Stimulated activated CD8-positive, alpha-beta memory T cell treated with anti-CD3 and anti-CD28 coated beads, Interleukin-2, amount 100 ng/mL, for 48 hours (primary cell): ENCODE measurements at regions not wholly inside any gene's neighbourhood (a gene's known extent, or its start where the extent isn't known, plus 50 kb on each side); places are given as distances from the start of the nearest gene placed in this dataset.
"Not testable (repeated sequence)": the region's sequence is repeated elsewhere in the genome, so short reads cannot be mapped to it uniquely, and the experiment has no call there.

Source experiments
- DNase-seq, 2 donors: peaks; one replicate each; pipeline ENCODE4 v3.0.0-alpha.2; 2020; ENCODE audit warnings: low read depth in 2 of 2

DNA sequence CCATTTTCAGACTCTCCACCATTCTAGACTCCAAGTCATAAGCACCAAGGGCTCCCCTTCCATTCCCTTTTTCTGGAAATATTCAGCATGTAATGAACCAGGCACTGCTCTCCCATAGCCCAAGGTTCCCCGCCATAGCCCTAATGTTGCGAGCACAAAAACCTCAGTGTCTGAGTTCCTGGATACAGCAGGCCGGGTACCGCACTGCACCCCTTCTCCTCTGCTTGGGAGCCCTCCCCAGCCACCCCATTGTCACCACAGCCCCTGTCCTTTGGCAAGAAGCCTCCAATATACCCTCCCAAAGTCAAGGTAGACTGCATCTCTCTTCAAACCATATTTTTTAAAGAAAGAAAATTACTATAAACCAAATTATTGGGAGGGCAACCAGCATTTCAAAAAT lies 1341.1 kb downstream of the BRD1 start:
- no peak for DNase-seq

DNA sequence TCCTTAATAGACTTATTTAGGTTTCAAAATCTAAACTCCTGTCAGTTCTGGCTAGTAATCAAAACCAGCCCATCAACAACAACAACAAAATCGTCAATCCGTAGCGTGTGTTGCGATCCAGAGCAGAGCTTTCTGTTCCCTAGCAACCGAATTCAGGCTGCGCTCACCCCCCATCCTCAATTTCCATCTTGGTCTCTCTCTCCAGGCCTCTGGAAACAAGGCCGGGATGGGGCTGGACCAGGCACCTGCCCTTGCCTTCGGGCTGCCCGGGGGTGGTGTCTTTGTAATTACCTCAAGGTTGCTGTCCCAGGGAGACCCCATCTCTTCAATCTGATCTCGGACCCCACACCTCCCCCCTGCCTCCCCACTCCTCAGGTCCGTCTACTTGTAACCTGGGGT lies 1341.5 kb downstream of the BRD1 start:
- DNase-seq: no peak

DNA sequence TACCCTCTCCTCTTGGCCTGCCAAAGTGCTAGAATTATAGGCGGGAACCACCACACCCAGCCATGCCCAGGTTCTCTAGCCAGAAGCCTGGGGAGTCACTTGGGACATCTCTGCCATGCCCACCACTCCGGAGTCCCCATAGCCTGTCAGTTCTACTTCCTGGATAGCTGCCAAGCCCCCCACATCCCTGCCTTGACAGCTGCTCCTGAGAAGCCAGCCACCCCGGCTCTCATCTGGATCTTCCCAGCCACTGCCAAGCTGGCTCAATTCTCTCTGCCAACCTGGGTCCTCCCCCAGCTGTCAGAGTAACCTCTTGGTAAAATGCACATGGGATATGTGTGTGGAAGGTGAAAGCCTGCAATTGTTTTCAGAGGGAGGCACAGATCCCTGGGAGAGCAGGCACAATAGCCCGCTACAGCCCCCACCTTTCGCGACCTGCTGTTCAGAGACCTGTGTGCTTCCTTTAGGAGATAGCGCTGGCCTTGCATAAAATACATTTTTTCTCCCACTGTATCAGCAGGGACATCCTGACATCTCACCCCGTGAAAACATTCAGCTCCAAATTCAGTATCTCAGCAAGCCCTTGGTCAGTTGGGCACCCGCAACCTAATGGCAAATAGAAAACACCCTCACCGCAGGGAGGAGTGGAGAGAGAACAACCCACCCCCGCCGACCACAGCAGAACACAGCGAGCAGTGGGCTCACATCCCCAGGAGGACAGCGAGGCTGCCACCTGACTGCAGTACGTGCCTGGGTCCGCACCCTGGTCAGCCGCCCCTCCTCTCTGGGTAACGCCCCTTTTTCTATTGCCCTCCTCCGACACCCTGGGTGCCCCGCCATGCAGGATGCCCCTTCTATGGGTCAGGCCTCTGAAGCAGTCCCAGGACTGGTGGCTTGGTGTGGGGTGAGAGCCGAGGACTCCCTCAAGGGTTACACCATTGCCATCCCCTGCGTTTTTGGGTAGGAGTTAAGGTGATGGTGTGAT lies 1342.2 kb downstream of the BRD1 start:
- DNase-seq: no peak

DNA sequence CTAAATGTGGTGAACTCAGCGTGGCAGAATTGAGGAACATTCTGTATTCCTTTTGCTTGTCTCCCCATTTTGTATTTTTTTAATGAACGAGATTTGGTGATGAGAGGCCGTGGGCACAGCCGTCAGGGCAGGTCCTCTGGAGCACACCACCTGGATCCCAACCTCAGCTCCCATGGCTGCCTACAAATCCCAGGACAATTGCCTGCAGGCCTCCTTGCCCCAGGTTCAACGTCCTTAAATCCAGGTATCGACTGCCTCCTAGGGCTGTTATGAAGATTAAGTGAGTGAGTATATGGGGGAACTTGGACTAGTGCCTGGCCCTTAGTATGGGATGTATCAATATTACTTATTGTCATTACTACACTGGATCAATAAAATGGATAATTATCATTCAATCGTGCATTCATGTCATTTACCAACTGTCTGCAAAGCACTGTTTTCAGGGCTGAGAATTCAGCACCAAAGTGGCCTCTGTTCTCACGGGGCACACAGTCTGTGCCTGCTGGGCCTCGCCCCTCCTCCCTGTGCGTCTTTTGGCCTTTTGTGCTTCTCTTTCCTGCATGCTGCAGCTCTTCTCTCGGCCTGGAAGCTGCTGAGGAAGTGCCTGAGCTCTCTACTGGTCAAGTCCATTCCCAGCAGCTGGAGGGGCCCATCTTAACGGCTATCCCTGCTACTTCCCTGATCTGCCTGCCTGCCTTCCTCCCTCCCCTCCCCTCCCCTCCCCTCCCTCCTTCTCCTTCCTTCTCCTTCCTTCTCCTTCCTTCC lies 1343.7 kb downstream of the BRD1 start:
- DNase-seq: no peak

DNA sequence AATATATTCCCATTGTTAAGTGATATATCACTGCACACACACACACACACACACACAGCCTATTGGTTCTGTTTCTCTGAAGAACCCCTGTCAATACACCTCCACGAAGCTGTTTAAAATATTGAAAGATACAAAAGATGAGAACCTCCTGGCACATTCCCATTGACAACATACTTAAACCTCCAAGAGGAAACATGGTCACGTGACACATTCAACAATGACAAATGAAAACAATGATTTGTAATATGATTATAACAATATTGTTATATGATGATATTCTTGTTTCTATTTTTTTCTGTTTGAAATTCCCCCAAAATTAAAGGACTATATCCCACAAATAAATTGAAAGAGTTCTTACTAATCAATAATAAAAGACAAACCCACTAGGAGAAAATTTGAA lies 1344.9 kb downstream of the BRD1 start:
- no peak for DNase-seq

DNA sequence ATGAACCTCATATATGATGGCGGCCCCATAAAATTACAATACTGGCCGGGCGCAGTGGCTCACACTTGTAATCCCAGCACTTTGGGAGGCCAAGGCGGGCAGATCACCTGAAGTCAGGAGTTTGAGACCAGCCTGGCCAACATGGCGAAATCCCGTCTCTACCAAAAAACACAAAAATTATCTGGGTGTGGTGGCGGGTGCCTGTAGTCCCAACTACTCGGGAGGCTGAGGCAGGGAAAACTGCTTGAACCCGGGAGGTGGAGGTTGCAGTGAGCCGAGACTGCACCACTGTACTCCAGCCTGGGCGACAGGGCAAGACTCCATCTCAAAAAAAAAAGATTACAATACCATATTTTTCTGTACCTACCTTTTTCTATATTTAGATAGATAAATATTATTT lies 1345.5 kb downstream of the BRD1 start:
- DNase-seq: not testable (repeated sequence)

DNA sequence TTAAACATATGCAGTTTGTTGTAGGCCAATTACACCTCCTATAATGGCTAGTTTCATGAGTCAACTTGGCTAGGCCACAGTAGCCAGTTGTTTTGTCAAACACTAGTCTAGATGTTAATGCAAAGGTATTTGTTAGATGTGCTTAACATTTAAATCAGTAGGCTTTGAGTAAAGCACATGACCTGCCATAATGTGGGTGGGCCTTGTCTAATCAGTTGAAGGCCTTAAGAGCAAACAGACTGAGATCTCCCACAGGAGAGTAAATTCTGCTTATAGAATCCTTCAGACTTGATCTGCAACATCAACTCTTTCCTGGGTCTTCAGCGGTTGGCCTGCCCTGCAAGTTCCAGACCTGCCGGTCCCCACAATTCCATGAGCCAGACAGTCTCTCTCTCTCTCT lies 1345.9 kb downstream of the BRD1 start:
- no peak for DNase-seq

DNA sequence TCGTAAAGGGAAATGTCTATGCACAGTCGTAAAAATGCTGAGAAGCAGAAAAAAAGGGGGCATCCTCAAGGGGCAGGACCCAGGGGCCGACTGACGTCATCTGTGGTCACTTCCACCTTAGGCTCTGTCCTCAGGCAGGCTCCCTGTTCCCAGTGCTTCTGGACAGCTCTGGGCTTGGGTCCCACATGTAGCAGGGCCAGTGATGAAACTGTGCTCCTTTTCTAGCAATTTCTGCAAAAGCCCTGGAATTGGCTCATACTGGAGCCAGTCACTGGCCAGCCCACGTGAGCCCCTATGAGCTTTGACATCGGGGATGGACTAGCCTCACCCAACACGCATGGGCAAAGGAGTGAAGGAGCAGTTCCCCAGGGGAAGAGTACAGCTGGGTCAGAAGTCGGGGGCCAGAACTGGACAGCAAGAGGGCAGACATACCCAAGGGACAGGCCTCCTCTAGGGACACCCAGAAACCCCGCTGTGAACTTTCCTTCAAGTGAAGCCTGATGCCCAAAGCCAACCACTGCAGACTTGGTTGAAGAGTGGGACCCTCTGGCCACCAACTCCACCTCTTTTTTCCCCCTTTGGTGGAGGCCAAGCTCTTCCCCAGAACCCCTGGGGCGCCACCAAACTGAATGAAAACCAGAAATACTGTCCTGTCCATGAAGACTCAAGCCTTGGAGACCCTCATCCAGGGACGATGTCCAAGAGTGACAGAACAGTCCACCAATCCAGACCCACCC lies 1349.0 kb downstream of the BRD1 start:
- DNase-seq: no peak

DNA sequence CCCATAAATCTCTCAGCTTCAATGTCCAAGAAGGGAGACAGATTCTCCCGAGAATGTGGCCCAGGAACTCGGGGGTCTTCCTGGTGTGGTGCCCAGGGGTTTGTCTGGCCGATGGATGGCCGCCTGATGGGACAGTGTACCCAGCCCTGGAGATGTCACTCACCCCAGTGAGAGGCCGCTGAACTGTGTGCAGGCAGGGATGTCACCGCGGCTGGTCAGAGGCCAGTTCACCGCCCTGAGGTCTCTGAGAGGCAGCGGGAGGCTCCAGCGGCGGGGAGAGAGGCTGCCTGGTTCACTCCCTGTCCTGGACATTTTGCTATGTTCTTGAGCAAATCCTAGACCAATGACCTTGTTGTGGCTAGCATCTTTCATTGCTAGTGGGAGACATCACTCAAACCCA lies 1349.5 kb downstream of the BRD1 start:
- DNase-seq: no peak

DNA sequence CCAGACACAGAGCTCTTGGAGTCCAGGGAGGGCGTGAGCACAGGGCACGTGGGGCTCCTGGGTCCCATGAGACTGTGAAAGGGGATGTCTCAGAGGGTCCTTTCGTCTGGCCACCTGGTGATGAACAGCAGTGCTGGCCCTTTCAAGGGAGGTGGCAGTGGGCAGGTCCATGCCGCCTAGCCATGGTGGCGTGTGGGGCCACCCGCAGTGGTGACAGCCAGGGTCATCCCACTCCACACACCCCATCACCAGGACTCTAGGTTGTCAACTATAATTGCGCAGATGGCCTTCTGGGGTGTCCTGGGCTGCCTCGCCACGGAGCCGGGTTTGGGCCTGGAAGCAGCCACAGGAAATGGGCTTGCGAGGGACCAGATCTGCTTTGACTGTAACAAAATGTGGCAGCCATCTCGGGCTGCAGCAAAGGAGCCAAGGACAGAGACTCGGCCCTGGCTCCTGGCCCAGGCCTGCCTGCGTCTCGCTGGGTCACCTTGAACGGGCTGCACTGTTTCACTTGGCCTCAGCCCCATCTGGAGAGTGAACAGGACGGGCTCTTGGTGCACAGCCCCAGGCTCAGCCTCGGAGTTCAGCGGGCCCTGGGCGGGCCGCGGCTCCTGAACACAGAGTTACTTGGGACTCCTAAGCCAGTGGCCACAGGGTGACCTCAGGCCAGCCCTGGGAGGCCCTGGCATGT lies 1350.5 kb downstream of the BRD1 start:
- DNase-seq: no peak

DNA sequence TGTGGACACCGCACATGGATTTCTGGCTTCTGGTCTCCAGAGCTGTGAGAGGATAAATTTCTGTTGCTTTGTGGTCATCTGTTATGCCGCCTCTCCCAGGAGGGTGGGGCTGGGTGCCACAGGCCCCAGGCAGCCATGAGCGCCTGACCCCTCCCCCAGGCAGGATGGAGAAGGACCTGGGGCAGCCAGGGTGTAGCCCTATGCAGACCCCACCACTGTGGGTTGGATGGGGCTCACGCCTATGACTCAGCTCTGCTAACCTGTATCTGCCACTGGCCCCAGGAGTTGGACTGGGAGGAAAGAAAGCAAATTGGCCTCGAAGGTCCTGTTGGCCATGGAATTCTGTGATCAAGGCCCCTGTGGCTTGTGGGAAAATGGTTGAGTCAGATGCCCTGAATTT lies 1351.1 kb downstream of the BRD1 start:
- DNase-seq: no peak

DNA sequence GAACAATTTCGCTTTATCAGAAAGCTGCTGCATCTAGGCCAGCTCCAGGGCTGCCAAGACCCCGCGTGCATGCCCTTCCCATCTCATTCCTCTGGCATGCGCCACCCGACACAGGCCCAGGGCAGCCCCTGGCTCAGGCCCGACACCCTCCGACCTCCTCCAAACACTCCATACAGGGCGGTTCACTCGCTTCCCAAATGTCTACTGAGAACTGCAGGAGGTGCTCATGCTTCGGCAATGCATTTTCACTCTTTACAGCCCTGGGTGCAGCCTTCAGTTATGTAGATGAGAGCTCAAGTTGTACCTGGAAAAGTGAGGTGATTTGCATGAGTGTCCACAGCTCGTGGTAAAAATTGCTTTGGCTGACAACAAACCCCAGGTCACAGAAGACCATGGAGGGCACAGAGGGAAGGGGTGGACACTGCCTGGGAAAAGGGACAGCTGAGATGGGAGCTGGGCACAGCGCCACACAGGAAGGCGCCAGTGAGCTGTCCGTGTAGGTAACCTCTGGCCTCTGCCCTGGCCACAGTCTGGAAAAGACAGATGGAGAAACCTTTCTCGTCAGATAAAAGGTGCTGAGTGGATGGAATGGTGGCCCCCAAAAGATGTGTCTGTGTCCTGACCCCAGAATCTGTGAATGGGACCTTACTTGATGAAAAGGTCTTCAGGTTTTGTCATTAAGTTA lies 1351.9 kb downstream of the BRD1 start:
- DNase-seq: no peak

DNA sequence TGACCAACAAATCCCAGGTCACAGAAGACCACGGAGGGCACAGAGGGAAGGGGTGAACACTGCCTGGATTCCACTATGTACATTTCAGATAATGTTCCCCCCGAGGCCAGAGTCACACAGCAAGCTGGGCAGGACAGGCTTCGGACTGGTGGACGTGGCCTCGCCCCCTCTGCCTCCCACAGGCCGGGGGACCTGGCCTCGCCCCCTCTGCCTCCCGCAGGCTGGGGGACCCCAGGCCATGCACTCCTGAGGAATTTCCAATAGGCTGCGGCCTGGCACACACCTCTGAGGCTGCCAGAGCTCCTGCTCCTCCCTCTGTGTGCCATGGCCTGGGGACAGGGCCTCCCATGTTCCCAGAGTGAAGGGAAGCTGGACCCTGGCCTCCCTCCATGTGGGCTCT lies 1352.8 kb downstream of the BRD1 start:
- no peak for DNase-seq

DNA sequence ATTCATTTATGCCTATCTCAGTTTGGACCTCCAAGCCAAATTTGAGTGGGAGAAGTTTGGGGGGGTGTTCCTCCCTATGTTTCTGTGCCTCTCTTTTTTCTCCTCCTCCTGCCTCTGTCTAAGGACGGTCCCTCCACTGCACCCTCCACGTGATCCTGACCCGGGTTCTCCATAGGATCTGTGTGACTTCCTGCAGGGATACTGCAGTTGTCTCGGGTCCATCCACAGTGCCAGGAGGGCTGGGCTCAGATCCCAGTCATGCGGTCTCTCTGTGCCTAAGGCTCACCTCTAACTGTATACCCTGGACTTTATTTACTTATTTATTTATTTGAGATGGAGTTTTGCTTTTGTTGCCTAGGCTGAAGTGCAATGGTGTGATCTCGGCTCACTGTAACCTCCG lies 1354.5 kb downstream of the BRD1 start:
- DNase-seq: no peak

DNA sequence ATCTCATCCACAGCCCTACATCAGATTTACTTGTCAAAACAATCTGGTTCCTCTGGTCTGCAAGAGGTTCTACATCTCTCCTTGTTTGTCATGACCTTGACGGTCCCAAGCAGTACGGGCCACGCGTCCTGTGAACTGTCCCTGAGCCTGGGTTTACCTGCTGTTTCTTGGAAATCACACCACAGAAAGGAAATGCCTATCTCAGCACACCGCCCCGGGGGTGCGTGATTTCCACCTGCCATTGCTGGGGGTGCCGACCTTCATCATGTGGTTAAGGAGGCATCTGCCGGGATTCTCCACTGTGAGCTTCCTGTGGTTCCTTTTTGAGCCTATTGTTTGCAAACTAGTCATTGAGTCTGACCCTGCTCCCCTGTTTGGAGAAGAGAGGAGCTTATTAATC lies 1363.4 kb downstream of the BRD1 start:
- no peak for DNase-seq

DNA sequence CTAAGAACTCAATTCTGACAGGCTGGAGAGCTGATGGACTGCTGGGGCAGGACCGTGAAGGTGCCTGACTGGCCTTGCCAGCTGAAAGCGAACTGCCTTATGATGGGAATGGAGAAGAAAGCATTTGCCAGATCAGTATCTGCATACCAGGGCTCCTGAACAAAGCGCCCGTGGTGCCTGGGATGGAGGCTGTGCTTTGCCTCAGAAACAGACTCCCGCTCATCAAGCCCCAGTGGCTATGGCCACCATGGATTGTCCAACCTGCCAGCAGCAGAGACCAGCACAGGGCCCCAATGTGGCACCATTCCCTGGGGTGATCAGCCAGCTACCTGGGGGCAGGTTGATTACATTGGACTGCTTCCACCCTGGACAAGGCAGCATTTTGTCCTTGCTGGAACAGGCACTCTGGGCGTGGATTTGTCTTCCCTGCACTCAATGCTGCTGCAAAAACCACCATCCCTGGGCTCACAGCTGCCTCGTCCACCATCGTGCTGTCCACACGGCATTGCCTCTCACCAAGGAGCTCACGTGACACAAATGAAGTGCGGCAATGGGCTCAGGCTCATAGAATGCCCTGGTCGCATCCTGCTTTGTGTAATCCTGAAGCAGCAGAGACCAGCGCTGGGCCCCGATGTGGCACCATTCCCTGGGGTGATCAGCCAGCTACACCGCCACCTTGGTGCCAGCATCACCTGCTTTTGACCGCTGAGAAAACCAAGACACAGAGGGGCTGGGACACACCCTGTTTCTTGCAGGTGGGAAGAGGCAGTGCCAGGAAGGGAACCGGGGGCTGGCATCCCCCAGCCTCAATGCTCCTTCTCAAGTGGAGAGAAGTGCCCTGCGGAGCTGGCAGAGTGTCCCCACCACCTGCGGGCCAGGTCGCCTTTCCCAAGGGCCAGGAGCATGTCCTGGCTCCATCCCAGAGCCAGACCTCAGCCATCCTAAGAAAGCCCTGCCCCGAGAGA lies 1367.5 kb downstream of the BRD1 start:
- DNase-seq: no peak

DNA sequence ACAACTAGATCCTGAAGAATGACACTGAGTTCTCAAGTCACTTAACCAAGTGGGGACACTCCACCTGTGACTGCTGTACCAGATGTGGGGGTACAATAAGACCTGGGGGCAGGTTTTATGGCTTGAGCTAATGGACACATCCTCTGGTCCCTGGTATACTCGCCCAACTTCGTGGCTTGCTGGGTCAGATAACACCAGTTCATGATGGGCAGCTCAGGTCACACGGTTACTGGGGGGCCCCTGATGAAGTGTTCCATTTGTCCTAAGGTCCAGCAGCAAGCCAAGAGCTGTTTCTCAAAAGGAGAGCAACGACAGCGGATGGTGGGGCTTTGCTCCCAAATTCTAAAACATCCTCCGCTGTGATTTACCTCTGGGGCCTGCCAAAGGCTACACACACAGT lies 1368.4 kb downstream of the BRD1 start:
- no peak for DNase-seq

DNA sequence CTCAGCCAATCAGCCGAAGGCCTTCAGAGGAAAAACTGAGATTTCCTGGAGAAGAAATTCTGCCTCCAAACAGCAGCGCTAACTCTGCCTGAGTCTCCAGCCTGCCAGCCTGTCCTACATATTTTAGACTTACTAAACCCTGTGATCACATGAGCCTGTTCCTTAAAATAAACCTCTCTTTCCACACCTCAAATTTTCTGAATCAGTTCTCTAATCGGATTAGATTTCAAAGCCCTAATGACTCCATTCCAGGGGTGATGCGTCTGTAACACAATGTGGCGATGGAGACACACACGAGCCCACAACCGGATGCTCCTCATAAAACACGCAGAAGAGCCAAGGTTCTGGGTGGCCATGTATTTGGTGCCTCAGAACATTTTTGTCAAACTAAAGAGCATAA lies 1371.2 kb downstream of the BRD1 start:
- DNase-seq: no peak

DNA sequence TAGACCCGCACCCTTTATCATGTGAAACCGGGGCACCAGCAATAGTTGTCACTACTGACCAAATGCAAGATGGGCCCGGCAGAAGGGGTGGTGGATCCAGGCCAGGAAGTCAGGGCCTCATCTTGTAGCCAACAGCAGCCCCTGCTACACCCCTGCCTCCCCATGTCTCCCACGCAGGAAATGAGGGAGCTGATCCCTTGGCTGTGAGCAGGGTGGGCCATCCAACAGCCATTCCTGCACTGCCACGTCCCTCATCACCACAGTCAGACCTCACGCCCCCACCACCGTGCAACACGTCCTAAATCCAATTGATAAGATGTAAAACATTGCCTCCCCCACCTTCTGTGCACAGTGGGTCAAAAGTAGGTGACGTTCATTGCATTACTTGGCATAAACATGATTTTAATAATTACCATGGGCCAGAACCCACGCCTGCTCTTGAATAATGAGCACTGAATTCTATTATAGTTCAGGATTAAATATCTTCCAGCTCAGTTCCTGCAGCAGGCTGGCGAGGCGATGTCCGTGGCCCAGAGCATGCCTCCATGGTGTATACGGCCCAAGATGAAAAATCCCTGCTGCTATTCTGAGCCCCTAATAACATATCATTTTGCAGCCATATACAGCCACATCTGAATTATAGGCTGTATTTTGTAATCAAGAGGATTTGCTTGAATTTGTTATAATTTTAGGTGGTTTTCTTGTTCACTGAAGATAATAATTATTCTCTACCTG lies 1373.8 kb downstream of the BRD1 start:
- DNase-seq: no peak
